ENCODE measurements at regions not wholly inside any gene's neighbourhood (a gene's known extent, or its start where the extent isn't known, plus 50 kb on each side); places are given as distances from the start of the nearest gene placed in this dataset.

- Histone ChIP-seq H3K36me3 (ENCODE audit: insufficient read depth in 1 of 2, low read depth in 1 of 2) (no peaks in the 10 kb centered on the region), H3K9me3 (no peaks in the 10 kb centered on the region), H3K27me3 (ENCODE audit: insufficient read depth in 3 of 3, low read length in 2 of 3) (peaks cover 0 to 19% (median 15%) of the 10 kb centered on the region in 3 donors), H3K4me3 (no peak overlapping the region), H3K4me1 (no peaks in the 10 kb centered on the region), H3K27ac (no peak overlapping the region)
- intact Hi-C loops (cut with DNase I) = no loop called here
- DNase-seq (no peak), ATAC-seq (no peak)
- 76 to 84% (median 79%) methylated on average over 5 of the region's 5 CpGs for WGBS, 3 donors
- TF ChIP-seq CTCF (IDR thresholded peaks at IDR 0.05) = no peak
Observed at GRCh38 chr1:37299216-37299615, 175.2 kb upstream of the ZC3H12A start.

GRCh38 chr1:37303884-37304574 is 170.4 kb upstream of the ZC3H12A start:
- no peaks in the 10 kb centered on the region for H3K9me3 ChIP-seq
- peaks cover 0 to 14% (median 4%) of the 10 kb centered on the region in 3 donors for H3K27me3 ChIP-seq (ENCODE audit: insufficient read depth in 3 of 3, low read length in 2 of 3)
- H3K4me3 ChIP-seq = no peak overlapping the region
- H3K4me1 ChIP-seq = no peaks in the 10 kb centered on the region
- H3K27ac ChIP-seq = no peak overlapping the region
- intact Hi-C loops (cut with DNase I) = no loop called here
- no peak for DNase-seq
- no peaks in the 10 kb centered on the region for H3K36me3 ChIP-seq (ENCODE audit: insufficient read depth in 1 of 2, low read depth in 1 of 2)
- ATAC-seq = no peak
- no peak for TF ChIP-seq CTCF (IDR thresholded peaks at IDR 0.05)
- WGBS, 3 donors = 47 to 58% (median 50%) methylated on average over 3 of the region's 3 CpGs

GRCh38 chr1:37305108-37305507 is 169.3 kb upstream of the ZC3H12A start:
- DNase-seq = no peak
- H3K9me3 ChIP-seq = no peaks in the 10 kb centered on the region
- no peaks in the 10 kb centered on the region for H3K36me3 ChIP-seq (ENCODE audit: insufficient read depth in 1 of 2, low read depth in 1 of 2)
- TF ChIP-seq CTCF (IDR thresholded peaks at IDR 0.05) = no peak
- no peak for ATAC-seq
- intact Hi-C loops (cut with DNase I) = no loop called here
- H3K4me3 ChIP-seq = no peak overlapping the region
- no peak overlapping the region for H3K27ac ChIP-seq
- 81 to 95% (median 87%) methylated on average over 1 of the region's 1 CpG for WGBS, 3 donors
- H3K4me1 ChIP-seq = no peaks in the 10 kb centered on the region
- H3K27me3 ChIP-seq (ENCODE audit: insufficient read depth in 3 of 3, low read length in 2 of 3) = peaks cover 0 to 19% (median 2%) of the 10 kb centered on the region in 3 donors

GRCh38 chr1:37305841-37306240 is 168.5 kb upstream of the ZC3H12A start:
- intact Hi-C loops (cut with DNase I) = no loop called here

More at GRCh38 chr1:37305841-37306240, 168.5 kb upstream of the ZC3H12A start:
- ATAC-seq = no peak
- Histone ChIP-seq H3K27me3 (ENCODE audit: insufficient read depth in 3 of 3, low read length in 2 of 3) (peaks cover 0 to 19% (median 2%) of the 10 kb centered on the region in 3 donors), H3K9me3 (no peaks in the 10 kb centered on the region), H3K36me3 (ENCODE audit: insufficient read depth in 1 of 2, low read depth in 1 of 2) (no peaks in the 10 kb centered on the region), H3K4me3 (no peak overlapping the region), H3K4me1 (no peaks in the 10 kb centered on the region), H3K27ac (no peak overlapping the region)
- no peak for DNase-seq
- no peak for TF ChIP-seq CTCF (IDR thresholded peaks at IDR 0.05)
- WGBS, 3 donors = 20 to 30% (median 25%) methylated on average over 7 of the region's 7 CpGs

All from psoas muscle (tissue), 7 donors.